NT2/D1 (cell line): ENCODE measurements at regions not wholly inside any gene's neighbourhood (a gene's known extent, or its start where the extent isn't known, plus 50 kb on each side); places are given as distances from the start of the nearest gene placed in this dataset.

Source experiments
- YY1 ChIP-seq: IDR thresholded peaks from 2 replicates; pipeline ENCODE4 v1.6.1; 2011; ENCODE audit not compliant: insufficient read length, insufficient read depth
- ZNF274 ChIP-seq: IDR thresholded peaks from 2 replicates; pipeline ENCODE4 v1.6.1; 2011; ENCODE audit warnings: mild to moderate bottlenecking, low read depth, low read length

DNA sequence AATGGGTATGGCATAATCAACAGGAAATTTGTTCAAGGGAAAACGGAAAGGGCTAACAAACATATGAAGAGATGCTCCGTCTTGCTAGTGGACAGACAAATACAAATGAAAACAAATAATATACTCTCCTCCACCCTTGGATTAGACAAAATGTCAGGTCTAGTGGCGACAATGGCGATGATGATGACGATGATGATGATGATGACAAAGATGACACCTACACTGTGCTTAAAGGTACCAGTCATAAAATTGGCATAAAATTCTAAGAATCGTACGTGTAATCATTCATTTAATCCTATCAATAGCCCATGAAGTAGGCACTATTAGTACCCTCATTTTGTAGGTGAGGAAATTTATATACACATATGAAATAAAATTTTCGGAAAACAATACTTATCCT is 174.6 kb downstream of the PMP22 start:
- TF ChIP-seq ZNF274 (no peak), YY1 (no peak)
